Keratinocyte (primary cell): ENCODE measurements at regions not wholly inside any gene's neighbourhood (a gene's known extent, or its start where the extent isn't known, plus 50 kb on each side); places are given as distances from the start of the nearest gene placed in this dataset.

Experiments
- DNase-seq: peaks from one replicate; pipeline ENCODE4 v3.0.0-alpha.2; 2011; ENCODE audit warnings: low read depth, missing footprints, low spot score
- FAIRE-seq: peaks from 2 replicates; lab custom pipeline; 2011; peaks lifted over from hg19 to GRCh38; lab: Jason Lieb, UNC
- H2AFZ ChIP-seq: 2 replicates; pipeline ENCODE4 v1.6.0; 2012; ENCODE audit warnings: low read length, control low read depth, inconsistent platforms; ENCODE audit not compliant: control insufficient read depth
- H3K27ac ChIP-seq: 2 replicates; pipeline ENCODE4 v1.5.1; 2011; ENCODE audit warnings: low read length; ENCODE audit not compliant: control insufficient read depth, insufficient read depth
- H3K27me3 ChIP-seq: 3 replicates; pipeline ENCODE4 v1.6.0; 2011; ENCODE audit warnings: low read length; ENCODE audit not compliant: control insufficient read depth, insufficient read depth; ENCODE audit errors: extremely low read depth
- H3K36me3 ChIP-seq, 2 experiments: 2 replicates in 1 of 2; 3 replicates in 1 of 2; pipeline ENCODE4 v1.5.1; 2011; ENCODE audit warnings: low read length in 2 of 2, mild to moderate bottlenecking in 1 of 2; ENCODE audit not compliant: control insufficient read depth in 2 of 2, insufficient read depth in 2 of 2; ENCODE audit errors: extremely low read depth in 1 of 2
- H3K4me1 ChIP-seq: 3 replicates; pipeline ENCODE4 v1.5.1; 2011; ENCODE audit warnings: low read length; ENCODE audit not compliant: control insufficient read depth, insufficient read depth; ENCODE audit errors: extremely low read depth
- H3K4me2 ChIP-seq: 3 replicates; pipeline ENCODE4 v1.6.0; 2011; ENCODE audit warnings: low read depth, low read length; ENCODE audit not compliant: control insufficient read depth, insufficient read depth; ENCODE audit errors: extremely low read depth
- H3K4me3 ChIP-seq, 3 experiments: fragments of 200-600 bp in 1 of 3; sonication (generic) in 1 of 3; 2 replicates in 2 of 3; 3 replicates in 1 of 3; pipeline ENCODE4 v1.5.1; 2011 to 2016; ENCODE audit warnings: low read length in 3 of 3, mild to moderate bottlenecking in 3 of 3, control low read depth in 2 of 3, inconsistent platforms in 1 of 3, low read depth in 1 of 3, mixed read lengths in 1 of 3, mixed run types in 1 of 3, moderate library complexity in 1 of 3; ENCODE audit not compliant: control insufficient read depth in 2 of 3, insufficient read depth in 2 of 3; ENCODE audit errors: extremely low read depth in 1 of 3
- H3K79me2 ChIP-seq: 2 replicates; pipeline ENCODE4 v1.6.0; 2012; ENCODE audit warnings: low read length; ENCODE audit not compliant: control insufficient read depth, insufficient read depth
- H3K9ac ChIP-seq: 3 replicates; pipeline ENCODE4 v1.6.0; 2011; ENCODE audit warnings: low read length; ENCODE audit not compliant: control insufficient read depth, insufficient read depth; ENCODE audit errors: extremely low read depth
- H3K9me1 ChIP-seq: 3 replicates; pipeline ENCODE4 v1.6.0; 2011; ENCODE audit warnings: low read length; ENCODE audit not compliant: control insufficient read depth, insufficient read depth; ENCODE audit errors: extremely low read depth
- H3K9me3 ChIP-seq: 2 replicates; pipeline ENCODE4 v1.5.1; 2012; ENCODE audit warnings: low read depth, low read length; ENCODE audit not compliant: control insufficient read depth
- H4K20me1 ChIP-seq: 3 replicates; pipeline ENCODE4 v1.6.0; 2011; ENCODE audit warnings: low read length; ENCODE audit not compliant: control insufficient read depth, insufficient read depth; ENCODE audit errors: extremely low read depth
- EZH2 ChIP-seq: IDR thresholded peaks from one replicate; pipeline ENCODE4 v1.6.1; 2012; ENCODE audit warnings: inconsistent platforms, mild to moderate bottlenecking, low read length, moderate library complexity
- dilution Hi-C: fragments of 300-500 bp; cut with MboI; formaldehyde crosslinking; loops from one replicate; pipeline ENCODE4 v1.7.0; 2020; ENCODE audit warnings: low sequenced_read_pairs; ENCODE audit not compliant: extremely low pct_ligation_motif_present
- TF ChIP-seq, protein P1 (sequence below), 3 experiments: IDR thresholded peaks in 1 of 3; conservative IDR thresholded peaks in 1 of 3; optimal IDR thresholded peaks in 1 of 3; 2 replicates in 2 of 3; 3 replicates in 1 of 3; pipeline versions ENCODE3 to v1.5.1; 2011; ENCODE audit warnings: low read length in 3 of 3, mild to moderate bottlenecking in 3 of 3, moderate library complexity in 2 of 3, control low read depth in 1 of 3, inconsistent platforms in 1 of 3; ENCODE audit not compliant: insufficient read depth in 2 of 3; ENCODE audit errors: extremely low read depth in 1 of 3

DNA sequence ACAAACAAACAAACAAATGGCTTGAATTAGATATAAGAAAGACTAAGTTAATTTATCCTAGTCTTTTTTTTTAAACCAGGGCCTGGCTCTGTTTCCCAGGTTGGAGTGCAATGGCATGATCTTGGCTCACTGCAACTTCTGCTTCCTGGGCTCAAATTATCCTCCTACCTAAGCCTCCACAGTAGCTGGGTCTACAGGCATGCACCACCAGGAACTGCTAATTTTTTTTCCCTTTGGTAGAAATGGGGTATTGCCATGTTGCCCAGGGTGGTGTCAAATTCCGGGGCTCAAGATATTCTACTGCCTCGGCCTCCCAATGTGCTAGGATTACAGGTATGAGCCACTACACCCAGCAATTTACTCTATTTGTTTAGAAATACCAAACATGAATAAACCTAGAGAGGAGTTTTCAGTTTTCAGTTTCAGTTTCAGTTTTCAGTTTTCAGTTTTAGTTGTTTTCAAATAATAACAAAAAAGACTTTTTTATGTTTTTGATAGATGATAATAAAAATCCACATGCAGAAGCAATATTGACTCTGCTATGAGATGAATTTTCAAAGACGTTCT, 817.0 kb downstream of the FLRT2 start:
- no peak overlapping the region for H3K4me2 ChIP-seq
- FAIRE-seq (no peak), DNase-seq (no peak)
- TF ChIP-seq EZH2 = no peak
- TF ChIP-seq, protein P1, sequence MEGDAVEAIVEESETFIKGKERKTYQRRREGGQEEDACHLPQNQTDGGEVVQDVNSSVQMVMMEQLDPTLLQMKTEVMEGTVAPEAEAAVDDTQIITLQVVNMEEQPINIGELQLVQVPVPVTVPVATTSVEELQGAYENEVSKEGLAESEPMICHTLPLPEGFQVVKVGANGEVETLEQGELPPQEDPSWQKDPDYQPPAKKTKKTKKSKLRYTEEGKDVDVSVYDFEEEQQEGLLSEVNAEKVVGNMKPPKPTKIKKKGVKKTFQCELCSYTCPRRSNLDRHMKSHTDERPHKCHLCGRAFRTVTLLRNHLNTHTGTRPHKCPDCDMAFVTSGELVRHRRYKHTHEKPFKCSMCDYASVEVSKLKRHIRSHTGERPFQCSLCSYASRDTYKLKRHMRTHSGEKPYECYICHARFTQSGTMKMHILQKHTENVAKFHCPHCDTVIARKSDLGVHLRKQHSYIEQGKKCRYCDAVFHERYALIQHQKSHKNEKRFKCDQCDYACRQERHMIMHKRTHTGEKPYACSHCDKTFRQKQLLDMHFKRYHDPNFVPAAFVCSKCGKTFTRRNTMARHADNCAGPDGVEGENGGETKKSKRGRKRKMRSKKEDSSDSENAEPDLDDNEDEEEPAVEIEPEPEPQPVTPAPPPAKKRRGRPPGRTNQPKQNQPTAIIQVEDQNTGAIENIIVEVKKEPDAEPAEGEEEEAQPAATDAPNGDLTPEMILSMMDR (optimal IDR thresholded peaks at IDR 0.05 in 1 of 3, IDR thresholded peaks at IDR 0.05 in 1 of 3, conservative IDR thresholded peaks at IDR 0.05 in 1 of 3; ENCODE audit: extremely low read depth in 1 of 3, insufficient read depth in 2 of 3, low read length in 3 of 3) = no peak
- H3K9ac ChIP-seq = no peak overlapping the region
- no peaks in the 10 kb centered on the region for H3K9me1 ChIP-seq
- H2AFZ ChIP-seq = no peak overlapping the region
- no peaks in the 10 kb centered on the region for H3K27me3 ChIP-seq
- no peaks in the 10 kb centered on the region for H3K9me3 ChIP-seq
- no peaks in the 10 kb centered on the region for H3K4me1 ChIP-seq
- dilution Hi-C loops = no loop called here
- H3K4me3 ChIP-seq = no peak overlapping the region
- H4K20me1 ChIP-seq = no peaks in the 10 kb centered on the region
- H3K79me2 ChIP-seq = no peaks in the 10 kb centered on the region
- H3K27ac ChIP-seq = no peak overlapping the region
- no peaks in the 10 kb centered on the region for H3K36me3 ChIP-seq

DNA sequence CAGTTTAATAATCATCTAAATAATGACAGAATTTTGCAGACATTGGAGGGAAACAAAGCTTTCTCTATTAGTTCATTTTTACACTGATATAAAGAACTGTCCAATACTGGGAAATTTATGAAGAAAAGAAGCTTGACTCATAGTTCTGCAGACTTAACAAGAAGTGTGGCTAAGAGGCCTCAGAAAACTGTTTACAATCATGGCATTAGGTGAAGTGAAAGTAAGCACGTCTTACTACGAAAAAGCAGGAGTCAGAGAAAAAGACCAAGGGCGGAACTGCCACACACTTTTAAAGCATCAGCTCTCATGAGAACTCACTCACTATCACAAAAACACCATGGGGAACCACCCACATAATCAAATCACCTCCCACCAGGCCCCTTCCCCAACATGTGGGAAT, 804.4 kb downstream of the FLRT2 start:
- no peak for FAIRE-seq
- Histone ChIP-seq H3K4me2 (no peak overlapping the region), H3K79me2 (no peaks in the 10 kb centered on the region), H3K27me3 (no peaks in the 10 kb centered on the region), H3K9me1 (no peaks in the 10 kb centered on the region), H3K9me3 (no peaks in the 10 kb centered on the region), H3K4me3 (no peak overlapping the region), H3K4me1 (no peaks in the 10 kb centered on the region), H3K9ac (no peak overlapping the region), H3K27ac (no peak overlapping the region), H3K36me3 (no peaks in the 10 kb centered on the region), H4K20me1 (no peaks in the 10 kb centered on the region), H2AFZ (no peak overlapping the region)
- dilution Hi-C loops = no loop called here
- DNase-seq = no peak
- TF ChIP-seq, protein P1 (optimal IDR thresholded peaks at IDR 0.05 in 1 of 3, IDR thresholded peaks at IDR 0.05 in 1 of 3, conservative IDR thresholded peaks at IDR 0.05 in 1 of 3; ENCODE audit: extremely low read depth in 1 of 3, insufficient read depth in 2 of 3, low read length in 3 of 3) = no peak
- TF ChIP-seq EZH2 = no peak
